ENCODE measurements at regions not wholly inside any gene's neighbourhood (a gene's known extent, or its start where the extent isn't known, plus 50 kb on each side); places are given as distances from the start of the nearest gene placed in this dataset.

GRCh38 chr5:167903659-167904058 is 387.8 kb upstream of the WWC1 start:
- Histone ChIP-seq H3K4me1 (ENCODE audit: control insufficient read depth in 1 of 2, insufficient read depth in 2 of 2, low read length in 2 of 2) (no peaks in the 10 kb centered on the region), H3K4me2 (replicated peaks; ENCODE audit: extremely low read depth, low read length, poor library complexity, severe bottlenecking) (no peak overlapping the region), H3K4me3 (replicated peaks in 1 of 3; ENCODE audit: low read depth in 2 of 3, low read length in 3 of 3) (no peak overlapping the region), H3K27me3 (ENCODE audit: control insufficient read depth in 2 of 2, insufficient read depth in 2 of 2, low read length in 2 of 2) (no peaks in the 10 kb centered on the region), H3K9me3 (replicated peaks in 1 of 2; ENCODE audit: control insufficient read depth in 1 of 2, insufficient read depth in 1 of 2, low read length in 2 of 2) (no peaks in the 10 kb centered on the region), H4K20me1 (ENCODE audit: insufficient read depth, low read length) (no peaks in the 10 kb centered on the region), H2AFZ (ENCODE audit: insufficient read depth, low read depth, low read length, poor library complexity, severe bottlenecking) (no peak overlapping the region), H3K27ac (ENCODE audit: low read depth in 1 of 2, low read length in 2 of 2) (no peak overlapping the region), H3K36me3 (replicated peaks in 1 of 2; ENCODE audit: control insufficient read depth in 1 of 2, insufficient read depth in 2 of 2, low read length in 2 of 2) (no peaks in the 10 kb centered on the region), H3K9ac (ENCODE audit: insufficient read depth, low read length, poor library complexity, severe bottlenecking) (no peak overlapping the region), H3K79me2 (ENCODE audit: insufficient read depth, low read length) (no peaks in the 10 kb centered on the region)
- no peak for DNase-seq
- Mint-ChIP-seq H3K27me3 (ENCODE audit: low read depth in 3 of 3) (peaks cover 1 to 5% (median 4%) of the 10 kb centered on the region in 3 donors), H3K36me3 (no peaks in the 10 kb centered on the region), H3K4me1 (no peaks in the 10 kb centered on the region), H3K4me3 (no peak overlapping the region), H3K9me3 (no peaks in the 10 kb centered on the region), H3K27ac (no peak overlapping the region)
- 80% methylated on average over 1 of the region's 2 CpGs for WGBS (ENCODE audit: insufficient coverage)
- intact Hi-C loops (cut with micrococcal nuclease), result no loop called here
- no peak for TF ChIP-seq CTCF (IDR thresholded peaks at IDR 0.05)

GRCh38 chr5:167905919-167906853 is 385.3 kb upstream of the WWC1 start:
- intact Hi-C loops (cut with micrococcal nuclease), result no loop called here
- Mint-ChIP-seq H3K27me3 (ENCODE audit: low read depth in 3 of 3) (peaks cover 3 to 5% (median 4%) of the 10 kb centered on the region in 3 donors), H3K36me3 (no peaks in the 10 kb centered on the region), H3K4me1 (no peaks in the 10 kb centered on the region), H3K4me3 (no peak overlapping the region), H3K9me3 (peaks cover 0 to 3% (median 0%) of the 10 kb centered on the region in 7 donors), H3K27ac (no peak overlapping the region)
- H4K20me1 ChIP-seq (ENCODE audit: insufficient read depth, low read length), result no peaks in the 10 kb centered on the region
- H3K4me2 ChIP-seq (replicated peaks; ENCODE audit: extremely low read depth, low read length, poor library complexity, severe bottlenecking), result no peak overlapping the region
- DNase-seq, result no peak
- H3K27me3 ChIP-seq (ENCODE audit: control insufficient read depth in 2 of 2, insufficient read depth in 2 of 2, low read length in 2 of 2), result no peaks in the 10 kb centered on the region
- no peaks in the 10 kb centered on the region for H3K79me2 ChIP-seq (ENCODE audit: insufficient read depth, low read length)
- H3K4me3 ChIP-seq (replicated peaks in 1 of 3; ENCODE audit: low read depth in 2 of 3, low read length in 3 of 3), result no peak overlapping the region
- 96% methylated on average over 4 of the region's 6 CpGs for WGBS (ENCODE audit: insufficient coverage)
- no peaks in the 10 kb centered on the region for H3K9me3 ChIP-seq (replicated peaks in 1 of 2; ENCODE audit: control insufficient read depth in 1 of 2, insufficient read depth in 1 of 2, low read length in 2 of 2)
- no peak overlapping the region for H2AFZ ChIP-seq (ENCODE audit: insufficient read depth, low read depth, low read length, poor library complexity, severe bottlenecking)
- no peaks in the 10 kb centered on the region for H3K36me3 ChIP-seq (replicated peaks in 1 of 2; ENCODE audit: control insufficient read depth in 1 of 2, insufficient read depth in 2 of 2, low read length in 2 of 2)
- H3K9ac ChIP-seq (ENCODE audit: insufficient read depth, low read length, poor library complexity, severe bottlenecking), result no peak overlapping the region
- no peak overlapping the region for H3K27ac ChIP-seq (ENCODE audit: low read depth in 1 of 2, low read length in 2 of 2)
- no peaks in the 10 kb centered on the region for H3K4me1 ChIP-seq (ENCODE audit: control insufficient read depth in 1 of 2, insufficient read depth in 2 of 2, low read length in 2 of 2)
- no peak for TF ChIP-seq CTCF (IDR thresholded peaks at IDR 0.05)

Data from CD14-positive monocyte (primary cell).